HG02642 (cell line): ENCODE measurements at regions not wholly inside any gene's neighbourhood (a gene's known extent, or its start where the extent isn't known, plus 50 kb on each side); places are given as distances from the start of the nearest gene placed in this dataset.

Experiments used
- ATAC-seq: cut with Tn5 transposase; IDR thresholded peaks from one replicate; pipeline ENCODE4 v1.9.1; 2021; ENCODE audit warnings: mild to moderate bottlenecking; ENCODE audit not compliant: unreplicated experiment, poor library complexity

- no peak for ATAC-seq
These were observed 306.9 kb downstream of the TTLL7 start for GRCh38 chr1:83691953-83692500.

- ATAC-seq: no peak
These were observed 308.7 kb downstream of the TTLL7 start for GRCh38 chr1:83689921-83690868.

GRCh38 chr1:83682132-83682531 lies 316.8 kb downstream of the TTLL7 start:
- no peak for ATAC-seq

- no peak for ATAC-seq
These were observed 322.8 kb downstream of the TTLL7 start for GRCh38 chr1:83676106-83676505.

GRCh38 chr1:83673312-83673711 lies 325.6 kb downstream of the TTLL7 start:
- no peak for ATAC-seq

- ATAC-seq: no peak
These were observed 327.3 kb downstream of the TTLL7 start for GRCh38 chr1:83671586-83671985.

- ATAC-seq: no peak
These were observed 327.9 kb downstream of the TTLL7 start for GRCh38 chr1:83670909-83671565.

GRCh38 chr1:83641796-83642443 lies 357.0 kb downstream of the TTLL7 start:
- ATAC-seq: no peak

GRCh38 chr1:83641206-83641658 lies 357.7 kb downstream of the TTLL7 start:
- ATAC-seq: no peak

- no peak for ATAC-seq
These were observed 359.1 kb downstream of the TTLL7 start for GRCh38 chr1:83639785-83640184.

- ATAC-seq: no peak
These were observed 361.3 kb downstream of the TTLL7 start for GRCh38 chr1:83637586-83637985.

- no peak for ATAC-seq
These were observed 361.9 kb downstream of the TTLL7 start for GRCh38 chr1:83637009-83637408.

- no peak for ATAC-seq
These were observed 366.0 kb downstream of the TTLL7 start for GRCh38 chr1:83632906-83633305.

GRCh38 chr1:83631851-83632250 lies 367.1 kb downstream of the TTLL7 start:
- ATAC-seq: no peak

GRCh38 chr1:83627045-83627444 lies 371.9 kb downstream of the TTLL7 start:
- no peak for ATAC-seq

- no peak for ATAC-seq
These were observed 372.3 kb downstream of the TTLL7 start for GRCh38 chr1:83626603-83627002.

GRCh38 chr1:83625646-83626045 lies 373.3 kb downstream of the TTLL7 start:
- no peak for ATAC-seq

- no peak for ATAC-seq
These were observed 378.9 kb downstream of the TTLL7 start for GRCh38 chr1:83620016-83620415.

GRCh38 chr1:83619170-83619896 lies 379.6 kb downstream of the TTLL7 start:
- no peak for ATAC-seq

- ATAC-seq: no peak
These were observed 381.0 kb downstream of the TTLL7 start for GRCh38 chr1:83617883-83618282.
